ENCODE measurements at regions not wholly inside any gene's neighbourhood (a gene's known extent, or its start where the extent isn't known, plus 50 kb on each side); places are given as distances from the start of the nearest gene placed in this dataset.
A peak's percentile ranks its signal among the peaks of the same experiment; 100 is the strongest.

GRCh38 chr11:37203006-37203405, 605.0 kb upstream of the RAG2 start:
- Mint-ChIP-seq H3K9me3 (no peaks in the 10 kb centered on the region), H3K4me1 (ENCODE audit: unreplicated experiment) (peaks cover 3% of the 10 kb centered on the region), H3K27me3 (no peaks in the 10 kb centered on the region), H3K36me3 (no peaks in the 10 kb centered on the region), H3K27ac (no peak overlapping the region), H3K4me3 (no peak overlapping the region)
- TF ChIP-seq CTCF (conservative IDR thresholded peaks at IDR 0.05), result no peak
- DNase-seq (ENCODE audit: extremely low spot score, unreplicated experiment), result no peak

- Mint-ChIP-seq H3K9me3 (peaks cover 8% of the 10 kb centered on the region), H3K27ac (no peak overlapping the region), H3K4me1 (ENCODE audit: unreplicated experiment) (peaks cover 3% of the 10 kb centered on the region), H3K36me3 (no peaks in the 10 kb centered on the region), H3K27me3 (no peaks in the 10 kb centered on the region), H3K4me3 (no peak overlapping the region)
- TF ChIP-seq CTCF (conservative IDR thresholded peaks at IDR 0.05), result no peak
- DNase-seq (ENCODE audit: extremely low spot score, unreplicated experiment), result no peak
Measured at GRCh38 chr11:37199082-37199481, 601.0 kb upstream of the RAG2 start.

GRCh38 chr11:37184326-37184725, 586.3 kb upstream of the RAG2 start:
- Mint-ChIP-seq H3K4me1 (ENCODE audit: unreplicated experiment) (peaks cover 12% of the 10 kb centered on the region), H3K4me3 (no peak overlapping the region), H3K36me3 (no peaks in the 10 kb centered on the region), H3K9me3 (peaks cover 4% of the 10 kb centered on the region), H3K27ac (no peak overlapping the region), H3K27me3 (no peaks in the 10 kb centered on the region)
- DNase-seq (ENCODE audit: extremely low spot score, unreplicated experiment), result no peak
- TF ChIP-seq CTCF (conservative IDR thresholded peaks at IDR 0.05), result no peak

GRCh38 chr11:37182031-37182430, 584.0 kb upstream of the RAG2 start:
- Mint-ChIP-seq H3K36me3 (no peaks in the 10 kb centered on the region), H3K9me3 (peaks cover 4% of the 10 kb centered on the region), H3K27ac (no peak overlapping the region), H3K27me3 (no peaks in the 10 kb centered on the region), H3K4me1 (ENCODE audit: unreplicated experiment) (peaks cover 12% of the 10 kb centered on the region), H3K4me3 (no peak overlapping the region)
- DNase-seq (ENCODE audit: extremely low spot score, unreplicated experiment), result no peak
- TF ChIP-seq CTCF (conservative IDR thresholded peaks at IDR 0.05), result no peak

GRCh38 chr11:37177721-37178120, 579.7 kb upstream of the RAG2 start:
- Mint-ChIP-seq H3K9me3 (peaks cover 16% of the 10 kb centered on the region), H3K4me1 (ENCODE audit: unreplicated experiment) (peaks cover 9% of the 10 kb centered on the region), H3K4me3 (peak overlapping the region; percentile 16), H3K36me3 (no peaks in the 10 kb centered on the region), H3K27me3 (no peaks in the 10 kb centered on the region), H3K27ac (peak overlapping the region; percentile 84)
- TF ChIP-seq CTCF (conservative IDR thresholded peaks at IDR 0.05), result no peak
- DNase-seq (ENCODE audit: extremely low spot score, unreplicated experiment), result no peak

GRCh38 chr11:37171451-37171850, 573.4 kb upstream of the RAG2 start:
- Mint-ChIP-seq H3K9me3 (peaks cover 19% of the 10 kb centered on the region), H3K4me1 (ENCODE audit: unreplicated experiment) (peaks cover 4% of the 10 kb centered on the region), H3K4me3 (no peak overlapping the region), H3K27ac (no peak overlapping the region), H3K27me3 (no peaks in the 10 kb centered on the region), H3K36me3 (no peaks in the 10 kb centered on the region)
- DNase-seq (ENCODE audit: extremely low spot score, unreplicated experiment), result no peak
- no peak for TF ChIP-seq CTCF (conservative IDR thresholded peaks at IDR 0.05)
